AG09309 (cell line): ENCODE measurements at regions not wholly inside any gene's neighbourhood (a gene's known extent, or its start where the extent isn't known, plus 50 kb on each side); places are given as distances from the start of the nearest gene placed in this dataset.

ENCODE experiments used
- DNase-seq: peaks from one replicate; pipeline ENCODE4 v3.0.0-alpha.2; 2010; ENCODE audit warnings: low read depth
- H3K4me3 ChIP-seq: 2 replicates; pipeline ENCODE4 v1.5.1; 2011; ENCODE audit warnings: mild to moderate bottlenecking, low read depth, low read length, moderate library complexity; ENCODE audit not compliant: control insufficient read depth
- TF ChIP-seq, protein P1 (sequence below): IDR thresholded peaks from 2 replicates; pipeline ENCODE4 v1.5.1; 2011; ENCODE audit warnings: mild to moderate bottlenecking, low read depth, low read length, inconsistent platforms; ENCODE audit not compliant: insufficient read depth, control insufficient read depth; ENCODE audit errors: missing control alignments

DNA sequence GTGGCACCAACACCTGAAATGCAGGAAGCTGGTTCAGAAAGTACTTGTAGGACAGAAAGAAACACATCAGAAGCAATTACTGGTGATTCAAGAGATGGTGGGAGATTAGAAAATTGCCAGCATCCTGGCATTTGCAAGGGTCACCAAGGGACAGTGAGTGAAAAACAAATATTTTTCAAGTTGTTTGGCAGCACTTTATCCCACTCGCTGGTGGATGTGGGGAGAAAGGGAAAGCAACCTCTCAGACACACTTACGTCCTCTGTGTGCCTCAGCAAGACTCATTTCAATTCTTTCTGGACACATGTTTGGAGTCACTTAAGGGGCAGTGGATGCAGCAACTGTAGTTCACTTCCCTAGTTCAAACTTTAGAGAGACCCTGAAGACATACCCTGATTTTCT is 440.4 kb upstream of the GHITM start:
- TF ChIP-seq, protein P1, sequence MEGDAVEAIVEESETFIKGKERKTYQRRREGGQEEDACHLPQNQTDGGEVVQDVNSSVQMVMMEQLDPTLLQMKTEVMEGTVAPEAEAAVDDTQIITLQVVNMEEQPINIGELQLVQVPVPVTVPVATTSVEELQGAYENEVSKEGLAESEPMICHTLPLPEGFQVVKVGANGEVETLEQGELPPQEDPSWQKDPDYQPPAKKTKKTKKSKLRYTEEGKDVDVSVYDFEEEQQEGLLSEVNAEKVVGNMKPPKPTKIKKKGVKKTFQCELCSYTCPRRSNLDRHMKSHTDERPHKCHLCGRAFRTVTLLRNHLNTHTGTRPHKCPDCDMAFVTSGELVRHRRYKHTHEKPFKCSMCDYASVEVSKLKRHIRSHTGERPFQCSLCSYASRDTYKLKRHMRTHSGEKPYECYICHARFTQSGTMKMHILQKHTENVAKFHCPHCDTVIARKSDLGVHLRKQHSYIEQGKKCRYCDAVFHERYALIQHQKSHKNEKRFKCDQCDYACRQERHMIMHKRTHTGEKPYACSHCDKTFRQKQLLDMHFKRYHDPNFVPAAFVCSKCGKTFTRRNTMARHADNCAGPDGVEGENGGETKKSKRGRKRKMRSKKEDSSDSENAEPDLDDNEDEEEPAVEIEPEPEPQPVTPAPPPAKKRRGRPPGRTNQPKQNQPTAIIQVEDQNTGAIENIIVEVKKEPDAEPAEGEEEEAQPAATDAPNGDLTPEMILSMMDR: no peak
- no peak for DNase-seq
- no peak overlapping the region for H3K4me3 ChIP-seq

DNA sequence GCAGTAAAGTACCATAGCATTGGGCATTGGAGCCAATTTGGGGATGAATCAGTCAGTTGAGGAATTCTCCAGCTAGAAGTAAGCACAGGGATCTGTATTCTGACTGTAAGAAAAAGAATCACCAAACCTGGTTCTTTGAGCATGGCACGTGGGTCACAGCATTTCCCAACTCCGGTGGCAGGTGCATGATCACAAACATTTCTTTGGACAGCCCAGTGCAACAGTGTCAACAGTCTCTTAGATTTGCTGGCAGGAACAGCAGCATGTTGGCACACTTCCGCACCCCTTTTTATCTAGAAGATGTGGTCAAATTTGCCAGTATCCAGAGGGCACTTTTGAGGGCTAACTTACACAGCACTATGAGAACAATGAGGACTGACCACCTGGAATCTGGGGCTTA is 437.5 kb upstream of the GHITM start:
- no peak for DNase-seq
- H3K4me3 ChIP-seq: no peak overlapping the region
- TF ChIP-seq, protein P1: no peak

DNA sequence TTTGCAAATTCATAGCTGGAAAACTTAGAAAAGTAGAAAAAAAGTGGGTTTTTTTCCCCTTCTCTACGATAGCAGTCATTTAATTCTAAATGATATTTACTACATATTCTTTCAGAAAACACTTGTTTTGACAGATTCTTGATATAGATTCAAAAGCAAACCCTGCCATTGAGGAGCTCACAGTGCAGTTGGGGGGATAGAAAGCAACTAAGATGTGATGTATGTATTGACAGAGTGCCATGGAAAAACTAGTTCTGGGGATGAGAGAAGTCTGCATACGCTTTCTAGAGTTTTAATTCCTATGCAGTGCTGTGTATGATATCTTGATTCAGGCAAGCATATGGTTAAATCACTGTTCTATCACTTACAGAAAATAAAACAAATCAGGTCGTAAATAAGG is 436.6 kb upstream of the GHITM start:
- TF ChIP-seq, protein P1: no peak
- no peak overlapping the region for H3K4me3 ChIP-seq
- no peak for DNase-seq

DNA sequence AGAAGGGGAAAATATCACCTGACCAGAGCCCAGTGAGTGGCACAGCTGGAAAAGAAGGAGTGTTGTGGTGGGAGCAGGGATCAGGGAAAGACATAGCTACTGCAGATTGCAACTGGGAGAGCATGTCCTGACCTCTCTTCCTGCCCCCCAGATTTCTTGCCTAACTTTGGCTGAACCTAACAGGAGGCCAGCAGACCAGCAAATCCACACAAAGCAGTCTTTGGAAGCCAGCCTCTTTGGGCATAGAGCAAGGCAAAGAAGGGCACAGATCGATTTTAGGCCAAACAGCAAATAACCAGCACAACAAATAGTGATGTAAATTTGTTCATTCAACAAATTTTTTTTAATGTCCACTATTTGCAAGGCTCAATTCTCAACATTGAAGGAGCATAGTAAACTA is 433.2 kb upstream of the GHITM start:
- no peak overlapping the region for H3K4me3 ChIP-seq
- TF ChIP-seq, protein P1: no peak
- no peak for DNase-seq

DNA sequence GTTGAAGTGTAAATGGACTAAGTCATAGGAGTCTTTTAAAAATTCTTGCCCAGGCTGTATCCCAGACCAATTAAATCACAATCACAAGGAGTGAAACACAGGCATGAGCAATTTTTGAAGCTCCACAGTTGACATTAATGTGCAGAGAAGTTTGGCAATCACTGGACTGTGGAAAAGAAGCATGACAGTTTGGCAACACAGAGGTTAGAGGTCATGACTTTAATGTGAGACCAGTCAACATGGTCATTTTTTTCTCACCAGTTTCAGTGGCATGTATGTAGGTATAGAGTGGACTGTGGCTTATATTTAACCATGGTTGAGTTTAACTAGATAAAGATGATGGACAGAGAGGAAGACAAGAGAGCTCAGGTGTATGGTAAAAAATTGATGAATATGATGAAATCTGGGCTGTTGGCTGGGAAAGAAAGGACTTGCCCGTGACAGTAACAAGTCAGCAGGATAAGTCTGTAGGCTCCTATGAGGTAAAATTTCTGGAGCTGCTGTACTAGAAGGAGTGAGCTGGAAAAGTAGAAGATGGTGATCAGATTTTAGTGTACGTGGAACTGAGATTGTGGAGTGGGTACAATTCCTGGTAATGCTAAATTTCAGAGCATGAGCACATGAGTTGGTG is 432.2 kb upstream of the GHITM start:
- H3K4me3 ChIP-seq: no peak overlapping the region
- TF ChIP-seq, protein P1: no peak
- DNase-seq: no peak

DNA sequence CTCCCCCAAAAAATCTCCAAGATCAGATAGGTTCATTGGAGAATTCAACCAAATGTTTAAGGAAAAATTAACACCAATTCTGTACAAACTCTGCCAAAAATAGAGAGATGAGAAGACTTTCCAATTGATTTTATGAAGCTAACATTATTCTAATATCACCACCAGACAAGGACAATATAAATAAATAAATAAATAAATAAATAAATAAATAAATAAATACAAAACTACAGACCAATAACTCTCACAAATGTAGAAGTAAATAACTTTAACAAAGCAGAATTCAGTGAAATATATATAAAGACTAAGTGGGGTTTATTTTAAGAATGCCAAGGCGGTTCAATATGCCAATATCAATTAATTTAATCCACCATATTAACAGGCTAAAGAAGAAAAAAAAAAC is 425.9 kb upstream of the GHITM start:
- H3K4me3 ChIP-seq: no peak overlapping the region
- no peak for DNase-seq
- TF ChIP-seq, protein P1: no peak

DNA sequence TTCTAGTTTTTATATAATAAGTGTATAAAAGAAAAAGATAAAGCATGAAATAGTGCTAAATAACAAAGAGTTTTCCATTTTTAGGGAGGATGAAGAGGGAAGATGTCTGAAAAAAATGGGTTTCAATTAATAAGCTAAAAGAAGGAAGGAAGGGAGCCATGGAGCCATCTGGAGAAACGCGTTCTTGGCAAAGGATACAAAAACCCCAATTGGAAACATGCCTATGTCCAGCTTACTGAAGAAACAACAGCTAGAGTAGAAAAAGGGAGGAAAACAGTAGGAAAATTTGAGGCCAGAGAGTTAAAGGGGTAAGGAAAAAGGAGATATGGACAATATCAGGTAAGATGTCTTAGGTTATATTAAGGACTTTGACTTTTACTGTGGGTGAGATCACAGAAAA is 416.2 kb upstream of the GHITM start:
- TF ChIP-seq, protein P1: no peak
- no peak for DNase-seq
- H3K4me3 ChIP-seq: no peak overlapping the region
